H1 (cell line): ENCODE measurements at regions not wholly inside any gene's neighbourhood (a gene's known extent, or its start where the extent isn't known, plus 50 kb on each side); places are given as distances from the start of the nearest gene placed in this dataset.

ENCODE experiments used
- CTCF ChIA-PET: fragments of 300-600 bp; sonication (Branson Sonifier 250); formaldehyde crosslinking; loops from one replicate; lab custom pipeline; 2021; ENCODE audit not compliant: partially characterized antibody; lab: Charles Lee
- POLR2A ChIA-PET: fragments of 300-600 bp; sonication (Branson Sonifier 250); formaldehyde crosslinking; loops from one replicate; lab custom pipeline; 2021; ENCODE audit warnings: inconsistent platforms; ENCODE audit not compliant: partially characterized antibody; lab: Charles Lee
- DNase-seq, 2 experiments: peaks; one replicate each; pipeline versions ENCODE4 v3.0.0 to v3.0.0-alpha.2; 2010 to 2022; ENCODE audit warnings: low spot score in 2 of 2, low read depth in 1 of 2, mixed read lengths in 1 of 2
- FAIRE-seq: peaks from 2 replicates; lab custom pipeline; 2011; peaks lifted over from hg19 to GRCh38; lab: Jason Lieb, UNC
- H2AFZ ChIP-seq: 2 replicates; pipeline ENCODE4 v1.8.1; 2012; ENCODE audit warnings: low read length, inconsistent platforms
- H2AK5ac ChIP-seq: 2 replicates; pipeline ENCODE4 v1.6.1; 2013; ENCODE audit warnings: low read depth, low read length
- H2BK120ac ChIP-seq: replicated peaks from 2 replicates; pipeline ENCODE3; 2013; ENCODE audit warnings: low read depth, low read length, inconsistent platforms
- H2BK12ac ChIP-seq: 2 replicates; pipeline ENCODE4 v1.6.1; 2013; ENCODE audit warnings: low read depth, low read length
- H2BK15ac ChIP-seq: 2 replicates; pipeline ENCODE4 v1.6.1; 2013; ENCODE audit warnings: low read length
- H2BK20ac ChIP-seq: 2 replicates; pipeline ENCODE4 v1.6.1; 2013; ENCODE audit warnings: low read length
- H2BK5ac ChIP-seq: 2 replicates; pipeline ENCODE4 v1.6.1; 2013; ENCODE audit warnings: low read depth, low read length
- H3K14ac ChIP-seq: 2 replicates; pipeline ENCODE4 v1.6.1; 2013; ENCODE audit warnings: inconsistent platforms; ENCODE audit not compliant: insufficient read length
- H3K18ac ChIP-seq: 2 replicates; pipeline ENCODE4 v1.6.1; 2013; ENCODE audit warnings: low read length; ENCODE audit errors: extremely low read depth
- H3K23ac ChIP-seq: 2 replicates; pipeline ENCODE4 v1.6.1; 2013; ENCODE audit warnings: inconsistent platforms; ENCODE audit not compliant: insufficient read length
- H3K23me2 ChIP-seq: 2 replicates; pipeline ENCODE4 v1.6.1; 2013; ENCODE audit warnings: low read depth, low read length
- H3K27ac ChIP-seq: 2 replicates; pipeline ENCODE4 v1.6.1; 2011; ENCODE audit warnings: low read depth, low read length, inconsistent platforms
- H3K27me3 ChIP-seq, 4 experiments: replicated peaks in 1 of 4; 1 replicate in 1 of 4; 2 replicates in 3 of 4; pipeline versions ENCODE4 v1.6.1 to v1.8.1; 2011 to 2013; ENCODE audit warnings: low read length in 3 of 4, mild to moderate bottlenecking in 3 of 4, inconsistent platforms in 2 of 4, mixed read lengths in 2 of 4, moderate library complexity in 1 of 4; ENCODE audit not compliant: control insufficient read depth in 3 of 4, insufficient read depth in 3 of 4; ENCODE audit errors: extremely low read depth in 1 of 4
- H3K36me3 ChIP-seq, 4 experiments: 2 replicates each; pipeline versions ENCODE4 v1.6.1 to v1.8.1; 2011 to 2013; ENCODE audit warnings: mild to moderate bottlenecking in 4 of 4, low read length in 3 of 4, moderate library complexity in 2 of 4, control low read depth in 1 of 4, inconsistent platforms in 1 of 4; ENCODE audit not compliant: insufficient read depth in 4 of 4, control insufficient read depth in 2 of 4
- H3K4ac ChIP-seq: replicated peaks from 2 replicates; pipeline ENCODE3; 2013; ENCODE audit warnings: low read length, low read depth, mixed read lengths, inconsistent platforms; ENCODE audit not compliant: insufficient read length
- H3K4me1 ChIP-seq, 4 experiments: replicated peaks in 1 of 4; 1 replicate in 1 of 4; 2 replicates in 3 of 4; pipeline versions ENCODE4 v1.6.1 to v1.8.1; 2011 to 2013; ENCODE audit warnings: low read length in 3 of 4, inconsistent platforms in 2 of 4, mixed read lengths in 1 of 4; ENCODE audit not compliant: insufficient read depth in 4 of 4, control insufficient read depth in 3 of 4
- H3K4me2 ChIP-seq, 2 experiments: 2 replicates each; pipeline versions ENCODE4 v1.6.1 to v1.8.1; 2011 to 2013; ENCODE audit warnings: low read depth in 2 of 2, low read length in 2 of 2, control low read depth in 1 of 2, inconsistent platforms in 1 of 2, mild to moderate bottlenecking in 1 of 2; ENCODE audit not compliant: insufficient read depth in 1 of 2
- H3K4me3 ChIP-seq, 4 experiments: fragments of 200-600, 300-600 bp in 1 of 4; sonication (generic), shearing (Covaris generic), sonication (Bioruptor Twin) in 1 of 4; 2 replicates each; pipeline versions ENCODE4 v1.5.1 to v1.8.1; 2011 to 2016; ENCODE audit warnings: low read length in 4 of 4, low read depth in 3 of 4, control low read depth in 2 of 4, inconsistent platforms in 2 of 4, mild to moderate bottlenecking in 2 of 4, mixed read lengths in 1 of 4, moderate library complexity in 1 of 4; ENCODE audit not compliant: insufficient read depth in 2 of 4; ENCODE audit errors: extremely low read depth in 1 of 4
- H3K56ac ChIP-seq: replicated peaks from 2 replicates; pipeline ENCODE3; 2013; ENCODE audit warnings: low read depth, mild to moderate bottlenecking, mixed read lengths, low read length, inconsistent platforms; ENCODE audit not compliant: insufficient read length
- H3K79me1 ChIP-seq: 2 replicates; pipeline ENCODE4 v1.6.1; 2013; ENCODE audit warnings: low read depth, low read length, control low read depth
- H3K79me2 ChIP-seq, 2 experiments: 2 replicates each; pipeline versions ENCODE4 v1.6.1 to v1.8.1; 2012 to 2013; ENCODE audit warnings: low read length in 2 of 2, mild to moderate bottlenecking in 2 of 2, inconsistent platforms in 1 of 2; ENCODE audit not compliant: insufficient read depth in 2 of 2, control insufficient read depth in 1 of 2
- H3K9ac ChIP-seq, 4 experiments: replicated peaks in 1 of 4; 1 replicate in 1 of 4; 2 replicates in 3 of 4; pipeline versions ENCODE4 v1.6.1 to v1.8.1; 2011 to 2013; ENCODE audit warnings: low read depth in 3 of 4, low read length in 3 of 4, control low read depth in 2 of 4, mild to moderate bottlenecking in 2 of 4, moderate library complexity in 2 of 4, inconsistent platforms in 1 of 4; ENCODE audit errors: extremely low read depth in 1 of 4
- H3K9me3 ChIP-seq, 2 experiments: 2 replicates each; pipeline versions ENCODE4 v1.6.1 to v1.8.1; 2012 to 2013; ENCODE audit warnings: mild to moderate bottlenecking in 2 of 2, moderate library complexity in 2 of 2, control low read depth in 1 of 2, inconsistent platforms in 1 of 2, low read depth in 1 of 2, low read length in 1 of 2, mixed read lengths in 1 of 2; ENCODE audit not compliant: insufficient read depth in 2 of 2
- H4K20me1 ChIP-seq, 2 experiments: replicated peaks in 1 of 2; 2 replicates each; pipeline versions ENCODE3 to v1.8.1; 2011 to 2013; ENCODE audit warnings: inconsistent platforms in 2 of 2, low read length in 2 of 2, mild to moderate bottlenecking in 1 of 2; ENCODE audit not compliant: insufficient read depth in 2 of 2, control insufficient read depth in 1 of 2
- H4K5ac ChIP-seq: 2 replicates; pipeline ENCODE4 v1.6.1; 2013; ENCODE audit warnings: low read length, low read depth, mixed read lengths, inconsistent platforms; ENCODE audit not compliant: insufficient read length
- H4K8ac ChIP-seq: 2 replicates; pipeline ENCODE4 v1.8.0; 2013; ENCODE audit warnings: mild to moderate bottlenecking, moderate library complexity, low read length, inconsistent platforms; ENCODE audit not compliant: insufficient read depth; ENCODE audit errors: extremely low read depth
- H4K91ac ChIP-seq: replicated peaks from 2 replicates; pipeline ENCODE3; 2013; ENCODE audit warnings: low read length, mixed read lengths, inconsistent platforms; ENCODE audit not compliant: insufficient read length
- KDM4A ChIP-seq: IDR thresholded peaks from one replicate; pipeline ENCODE4 v1.7.1; 2012; ENCODE audit warnings: low read depth, mild to moderate bottlenecking, moderate library complexity, low read length, inconsistent platforms; ENCODE audit not compliant: severe bottlenecking
- WGBS, 2 experiments: shearing (Covaris generic) in 1 of 2; methylation state at CpG; one replicate each; pipeline versions ENCODE4 v1.1.6 to v1.1.7; 2013 to 2015; ENCODE audit warnings: low lambda C conversion rate in 2 of 2, mixed read lengths in 2 of 2, inconsistent platforms in 1 of 2, low coverage in 1 of 2, missing lambda C conversion rate in 1 of 2; ENCODE audit not compliant: insufficient replicate concordance in 2 of 2, insufficient coverage in 1 of 2, insufficient read length in 1 of 2; ENCODE audit errors: extremely low coverage in 1 of 2, missing lambda C conversion rate in 1 of 2; 5-methylcytosine and 5-hydroxymethylcytosine counted together

DNA sequence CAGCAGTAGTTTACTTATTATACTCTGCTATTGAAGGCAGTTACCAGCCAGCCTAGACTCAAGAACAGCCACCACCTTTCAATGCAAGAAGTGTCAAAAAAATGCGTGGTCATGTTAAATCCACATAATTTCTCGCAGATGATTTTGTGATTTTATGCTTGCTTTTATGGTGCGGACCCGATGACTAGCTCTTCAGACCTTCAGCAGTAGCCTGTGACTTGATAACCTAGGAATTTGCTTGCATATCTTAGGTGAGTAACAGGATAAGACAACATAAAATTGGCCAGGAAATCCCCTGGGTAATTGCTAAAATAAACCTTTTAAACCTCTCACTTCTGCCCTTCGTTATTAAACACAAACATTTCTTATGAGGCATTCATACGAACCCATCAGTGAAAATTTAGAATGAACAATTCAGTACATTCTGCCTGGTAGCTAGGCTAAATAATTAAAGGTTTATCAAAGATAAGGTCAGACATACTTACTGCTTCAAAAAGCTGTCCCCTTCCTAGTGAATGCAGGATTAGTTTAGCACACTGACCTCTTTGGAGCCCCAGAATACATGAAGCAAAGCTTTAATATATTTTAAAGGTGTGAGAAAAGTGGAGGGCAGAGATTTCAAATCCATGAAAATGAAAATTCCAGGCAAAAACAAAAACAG lies 798.8 kb downstream of the OTOL1 start:
- H3K56ac ChIP-seq = no peak overlapping the region
- 98% methylated on average over 6 of the region's 6 CpGs; no CpG with 5 or more reads in 1 of the 2 experiments for WGBS, 2 experiments
- H3K14ac ChIP-seq = no peak overlapping the region
- H3K27me3 ChIP-seq = no peaks in the 10 kb centered on the region
- ChIA-PET POLR2A (no interaction called here), CTCF (interaction anchor here (0.9 to 1.7 kb wide), 2 partner anchors 8 to 442 kb away, joined by 3 read pairs; no protein-coding TSS in a partner anchor)
- FAIRE-seq = no peak
- H3K4me2 ChIP-seq = no peak overlapping the region
- H4K91ac ChIP-seq = no peak overlapping the region
- H4K5ac ChIP-seq = no peak overlapping the region
- no peak overlapping the region for H3K23ac ChIP-seq
- H2BK120ac ChIP-seq = no peak overlapping the region
- no peak overlapping the region for H2BK12ac ChIP-seq
- no peak overlapping the region for H2BK15ac ChIP-seq
- H3K9ac ChIP-seq = no peak overlapping the region
- H2AFZ ChIP-seq = peak overlapping the region; percentile 43; the same call in 1 of the 2 replicates
- H3K9me3 ChIP-seq = no peaks in the 10 kb centered on the region
- H2BK20ac ChIP-seq = no peak overlapping the region
- H3K79me1 ChIP-seq = no peaks in the 10 kb centered on the region
- no peaks in the 10 kb centered on the region for H3K36me3 ChIP-seq
- no peak overlapping the region for H3K18ac ChIP-seq
- no peak overlapping the region for H2AK5ac ChIP-seq
- H3K4me1 ChIP-seq = peaks cover 0 to 3% (median 0%) of the 10 kb centered on the region in 4 experiments; a peak in 1 of 7 replicates
- no peaks in the 10 kb centered on the region for H3K79me2 ChIP-seq
- no peak overlapping the region for H3K4me3 ChIP-seq
- H3K27ac ChIP-seq = no peak overlapping the region
- H3K4ac ChIP-seq = no peak overlapping the region
- no peak for TF ChIP-seq KDM4A
- TF ChIP-seq, all 59 proteins: peak for 0
- H4K20me1 ChIP-seq = no peaks in the 10 kb centered on the region
- no peak overlapping the region for H4K8ac ChIP-seq
- no peak for DNase-seq
- no peaks in the 10 kb centered on the region for H3K23me2 ChIP-seq
- no peak overlapping the region for H2BK5ac ChIP-seq
